Muscle of back (tissue), 3 donors: ENCODE measurements at regions not wholly inside any gene's neighbourhood (a gene's known extent, or its start where the extent isn't known, plus 50 kb on each side); places are given as distances from the start of the nearest gene placed in this dataset.
"Not testable (repeated sequence)": the region's sequence is repeated elsewhere in the genome, so short reads cannot be mapped to it uniquely, and the experiment has no call there.

Experiments
- DNase-seq, 3 donors: peaks; one replicate each; pipeline versions ENCODE4 v3.0.0 to v3.0.0-alpha.2; 2013

- DNase-seq: not testable (repeated sequence)
These were observed 106.1 kb downstream of the CHD1L start for GRCh38 chr1:147348592-147348991.

GRCh38 chr1:147349533-147349932 is 107.0 kb downstream of the CHD1L start:
- DNase-seq: no peak

DNA sequence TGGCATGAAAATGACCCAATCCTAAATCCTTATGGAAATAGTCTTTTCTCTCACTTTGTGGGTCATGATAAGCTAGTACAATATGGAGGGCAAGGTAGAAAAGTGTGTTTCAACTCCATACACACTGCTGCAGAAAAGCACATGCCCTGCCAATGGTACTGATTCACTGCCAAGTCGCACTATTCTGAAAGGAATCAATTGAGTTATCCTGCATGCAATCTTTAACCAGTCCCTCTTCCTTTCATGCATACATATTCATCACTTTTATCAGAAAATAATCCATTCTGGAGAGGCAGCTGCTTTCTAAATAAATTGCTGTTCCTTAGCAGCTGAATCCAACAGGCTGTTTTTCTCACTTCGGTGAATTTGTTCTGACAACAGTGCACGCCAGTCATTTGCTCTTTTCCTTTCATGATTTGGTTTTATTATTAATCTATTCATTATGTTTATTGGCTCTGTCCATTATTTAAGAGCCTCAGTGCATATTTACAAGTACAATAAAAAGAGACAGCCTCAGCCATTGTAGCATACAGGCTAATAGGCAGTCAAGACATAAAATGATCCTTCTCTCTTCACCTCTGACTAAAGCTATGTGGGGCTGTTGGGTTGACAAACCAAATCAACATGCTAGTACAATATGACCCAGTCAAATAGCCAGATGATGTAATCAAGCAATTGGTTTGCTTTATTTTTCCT is 108.8 kb downstream of the CHD1L start:
- no peak for DNase-seq

GRCh38 chr1:147377263-147378246 is 135.1 kb downstream of the CHD1L start:
- DNase-seq: no peak

DNA sequence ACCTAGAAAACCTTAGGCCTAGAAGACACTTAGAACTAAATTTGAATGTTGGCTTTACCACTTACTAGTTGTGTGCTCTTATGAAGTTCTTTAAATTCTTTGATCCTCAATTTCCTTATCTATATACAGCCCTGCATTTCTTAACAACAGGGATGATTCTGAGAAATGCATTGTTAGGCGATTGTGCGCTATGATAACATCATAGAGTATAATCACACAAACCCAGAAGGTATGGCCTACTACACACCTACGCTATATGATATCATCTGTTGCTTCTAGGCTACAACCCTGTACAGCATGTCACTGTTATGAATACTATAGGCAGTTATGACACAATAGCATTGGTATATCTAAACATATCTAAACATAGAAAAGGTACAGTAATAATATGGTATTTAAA is 137.4 kb downstream of the CHD1L start:
- no peak for DNase-seq

GRCh38 chr1:147384804-147385203 is 142.3 kb downstream of the CHD1L start:
- DNase-seq: no peak

DNA sequence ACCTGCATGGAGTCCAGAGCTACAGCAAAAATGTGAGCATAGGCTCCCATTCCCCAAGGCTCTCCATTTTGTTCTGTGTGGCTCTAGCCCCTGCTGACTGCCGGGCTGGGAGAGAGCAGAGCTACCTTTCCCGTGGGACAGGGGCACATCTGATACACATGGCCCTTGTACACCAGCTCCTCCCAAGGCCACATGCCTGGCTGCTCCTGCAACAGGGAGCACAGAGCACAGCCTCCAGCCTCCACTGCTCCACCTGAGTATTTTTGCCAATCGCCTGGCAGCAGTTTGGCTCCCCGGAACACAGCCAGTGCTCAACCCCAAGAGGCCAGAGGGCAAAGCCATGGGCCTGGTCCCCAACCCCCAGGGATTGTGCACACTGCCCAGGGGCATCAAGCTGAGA is 146.5 kb downstream of the CHD1L start:
- no peak for DNase-seq

DNA sequence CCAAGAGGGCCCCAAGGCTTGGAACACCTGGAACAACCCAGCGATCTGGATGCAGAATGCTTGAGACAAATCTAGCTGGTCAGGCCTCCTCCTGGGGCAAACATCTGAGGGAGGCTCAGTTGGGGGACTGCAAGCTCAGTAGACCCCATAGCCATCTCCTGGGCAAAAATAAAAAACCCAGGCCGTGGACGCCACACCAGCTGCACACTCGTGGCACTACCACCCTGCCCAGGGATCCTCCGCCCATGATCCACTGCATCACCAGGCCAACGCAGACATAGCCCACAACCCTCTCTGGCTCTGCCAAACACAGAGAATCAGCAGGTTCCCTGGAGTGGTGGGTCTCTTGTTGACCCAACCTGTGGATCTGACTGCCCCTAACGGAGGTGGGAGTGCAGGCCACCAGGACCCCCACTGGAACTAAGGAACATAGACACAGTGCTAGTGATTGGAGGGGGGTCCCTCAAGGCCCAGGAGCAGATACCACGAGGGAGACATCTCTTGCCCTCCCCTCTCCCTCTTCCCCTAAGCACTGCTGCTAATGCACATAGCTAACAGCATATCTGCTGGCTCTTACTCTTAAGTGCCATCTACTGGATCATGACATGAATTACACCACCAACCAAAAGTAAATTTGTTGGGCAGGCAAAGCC is 147.2 kb downstream of the CHD1L start:
- DNase-seq: peak; percentile 20 to 53 (median 22)

DNA sequence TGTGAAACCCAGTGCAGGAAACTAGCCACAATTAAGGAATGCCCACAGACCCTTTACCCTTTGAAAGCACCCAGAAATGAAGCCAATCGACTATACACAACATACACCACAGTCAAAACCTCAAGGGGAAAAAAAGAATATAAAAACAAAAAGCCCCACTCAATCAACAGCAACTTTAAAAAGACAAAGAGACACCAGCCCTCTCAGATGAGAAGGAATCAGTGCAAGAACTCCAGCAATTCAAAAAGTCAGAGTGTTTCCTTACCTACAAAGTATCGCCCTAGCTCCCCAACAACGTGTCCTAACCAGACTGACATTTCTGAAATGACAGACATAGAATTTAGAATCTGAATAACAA is 147.7 kb downstream of the CHD1L start:
- DNase-seq: no peak

DNA sequence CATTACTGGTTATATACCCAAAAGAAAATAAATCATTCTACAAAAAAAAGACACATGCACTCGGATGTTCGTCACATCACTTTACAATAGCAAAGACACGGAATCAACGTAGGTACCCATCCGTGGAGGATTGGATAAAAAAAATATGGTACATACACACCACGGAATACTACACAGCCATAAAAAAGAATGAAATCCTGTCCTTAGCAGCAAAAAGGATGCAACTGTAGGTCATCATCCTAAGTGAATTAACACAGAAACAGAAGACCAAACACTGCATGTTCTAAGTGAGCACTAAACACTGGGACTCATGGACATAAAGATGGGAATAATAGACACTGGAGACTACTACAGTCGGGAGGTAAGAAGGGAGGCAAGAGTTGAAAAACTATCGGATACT is 148.6 kb downstream of the CHD1L start:
- DNase-seq: no peak

DNA sequence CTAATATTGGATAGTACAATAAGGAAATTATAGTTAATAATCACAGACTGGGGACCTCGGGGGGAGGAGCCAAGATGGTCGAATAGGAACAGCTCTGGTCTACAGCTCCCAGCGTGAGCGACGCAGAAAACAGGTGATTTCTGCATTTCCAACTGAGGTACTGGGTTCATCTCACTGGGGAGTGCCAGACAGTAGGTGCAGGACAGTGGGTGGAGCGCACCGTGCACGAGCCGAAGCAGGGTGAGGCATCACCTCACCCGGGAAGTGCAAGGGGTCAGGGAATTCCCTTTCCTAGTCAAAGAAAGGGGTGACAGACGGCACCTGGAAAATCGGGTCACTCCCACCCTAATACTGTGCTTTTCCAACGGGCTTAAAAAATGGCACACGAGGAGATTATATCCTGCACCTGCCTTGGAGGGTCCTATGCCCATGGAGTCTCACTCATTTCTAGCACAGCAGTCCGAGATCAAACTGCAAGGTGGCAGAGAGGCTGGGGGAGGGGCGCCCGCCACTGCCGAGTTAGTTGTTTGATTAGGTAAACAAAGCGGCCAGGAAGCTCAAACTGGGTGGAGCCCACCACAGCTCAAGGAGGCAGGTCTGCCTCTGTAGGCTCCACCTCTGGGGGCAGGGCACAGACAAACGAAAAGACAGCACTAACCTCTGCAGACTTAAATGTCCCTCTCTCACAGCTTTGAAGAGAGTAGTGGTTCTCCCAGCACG is 138.8 kb upstream of the BCL9 start:
- not testable (repeated sequence) for DNase-seq

GRCh38 chr1:147404344-147404743 is 137.0 kb upstream of the BCL9 start:
- not testable (repeated sequence) for DNase-seq

- DNase-seq: no peak
These were observed 131.4 kb upstream of the BCL9 start for GRCh38 chr1:147409886-147410285.

- no peak for DNase-seq
These were observed 128.1 kb upstream of the BCL9 start for GRCh38 chr1:147413110-147413605.

DNA sequence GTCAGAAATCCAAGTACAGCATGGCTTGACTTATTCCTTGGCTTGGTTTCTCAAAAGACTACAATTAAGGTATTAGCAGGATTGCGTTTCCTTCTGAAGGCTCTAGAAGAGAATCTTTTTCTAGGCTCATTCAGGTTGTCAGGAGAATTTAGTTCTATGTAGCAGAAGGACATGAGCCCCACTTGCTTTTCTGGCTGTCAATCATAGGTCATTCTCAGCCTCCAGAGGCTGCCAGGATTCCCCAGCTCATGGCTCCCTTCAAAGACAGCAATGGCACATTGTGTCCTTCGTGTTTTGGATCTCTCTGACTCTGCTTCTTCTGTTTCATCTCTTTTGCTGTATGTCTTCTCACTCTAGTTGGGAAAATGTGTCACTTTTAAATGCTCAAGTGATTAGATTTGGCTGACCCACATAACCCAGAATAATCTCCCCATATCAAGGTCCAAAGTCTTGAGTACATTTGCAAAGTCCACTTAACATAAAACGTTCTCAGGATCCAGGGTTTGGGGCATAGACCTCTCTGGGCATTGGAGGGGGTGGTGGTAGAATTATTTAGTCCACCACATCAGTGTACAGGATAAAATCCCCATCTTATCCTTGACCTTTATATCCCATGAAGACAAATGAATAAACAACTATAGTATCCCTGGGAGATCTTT is 126.7 kb upstream of the BCL9 start:
- no peak for DNase-seq

DNA sequence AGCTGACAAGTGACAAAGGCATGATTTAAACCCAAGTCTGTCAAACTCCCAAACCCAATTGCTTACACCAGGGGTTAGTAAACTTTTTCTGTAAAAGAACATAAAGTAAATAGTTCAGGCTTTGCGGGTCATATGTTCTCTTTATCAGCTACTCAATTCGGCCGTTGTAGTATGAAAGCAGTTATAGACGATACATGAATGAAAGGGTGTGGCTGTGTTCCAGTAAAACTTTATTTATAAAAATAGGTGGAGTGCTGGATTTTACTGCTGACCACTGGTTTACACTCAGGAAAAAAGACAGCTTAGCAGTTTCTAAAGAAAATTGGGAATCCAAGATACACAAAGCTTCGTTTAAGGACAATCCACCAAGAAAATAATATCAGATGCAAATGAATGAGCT is 124.3 kb upstream of the BCL9 start:
- DNase-seq: no peak

DNA sequence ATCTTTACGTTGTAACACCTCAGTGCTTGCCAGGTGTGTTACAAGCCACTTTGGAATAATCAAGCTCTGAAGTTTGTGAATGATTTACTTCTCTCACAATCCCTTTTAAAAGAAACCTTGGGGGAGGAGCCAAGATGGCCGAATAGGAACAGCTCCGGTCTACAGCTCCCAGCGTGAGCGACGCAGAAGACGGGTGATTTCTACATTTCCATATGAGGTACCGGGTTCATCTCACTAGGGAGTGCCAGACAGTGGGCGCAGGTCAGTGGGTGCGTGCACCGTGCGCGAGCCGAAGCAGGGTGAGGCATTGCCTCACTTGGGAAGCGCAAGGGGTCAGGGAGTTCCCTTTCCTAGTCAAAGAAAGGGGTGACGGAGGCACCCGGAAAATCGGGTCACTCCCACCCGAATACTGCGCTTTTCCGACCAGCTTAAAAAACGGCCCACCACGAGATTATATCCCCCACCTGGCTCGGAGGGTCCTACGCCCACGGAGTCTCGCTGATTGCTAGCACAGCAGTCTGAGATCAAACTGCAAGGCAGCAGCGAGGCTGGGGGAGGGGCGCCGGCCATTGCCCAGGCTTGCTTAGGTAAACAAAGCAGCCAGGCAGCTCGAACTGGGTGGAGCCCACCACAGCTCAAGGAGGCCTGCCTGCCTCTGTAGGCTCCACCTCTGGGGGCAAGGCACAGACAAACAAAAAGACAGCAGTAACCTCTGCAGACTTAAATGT is 118.0 kb upstream of the BCL9 start:
- not testable (repeated sequence) for DNase-seq

- no peak for DNase-seq
These were observed 106.4 kb upstream of the BCL9 start for GRCh38 chr1:147434921-147435320.

DNA sequence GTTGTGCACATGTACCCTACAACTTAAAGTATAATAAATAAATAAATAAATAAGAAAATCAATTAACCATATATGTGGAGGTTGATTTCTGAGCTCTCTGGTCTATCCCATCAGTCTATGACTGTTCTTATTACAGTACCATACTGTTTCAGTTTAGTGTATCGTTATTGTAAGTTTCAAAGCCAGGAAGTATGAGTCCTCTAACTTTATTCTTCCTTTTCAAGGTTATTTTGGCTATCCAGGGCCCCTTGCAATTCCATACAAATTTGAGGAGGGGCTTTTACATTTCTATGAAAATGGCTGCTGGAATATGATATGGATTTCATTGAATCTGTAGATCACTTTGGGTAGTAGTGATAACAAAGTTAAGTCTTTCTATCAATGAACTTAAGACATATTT is 96.9 kb upstream of the BCL9 start:
- DNase-seq: no peak

DNA sequence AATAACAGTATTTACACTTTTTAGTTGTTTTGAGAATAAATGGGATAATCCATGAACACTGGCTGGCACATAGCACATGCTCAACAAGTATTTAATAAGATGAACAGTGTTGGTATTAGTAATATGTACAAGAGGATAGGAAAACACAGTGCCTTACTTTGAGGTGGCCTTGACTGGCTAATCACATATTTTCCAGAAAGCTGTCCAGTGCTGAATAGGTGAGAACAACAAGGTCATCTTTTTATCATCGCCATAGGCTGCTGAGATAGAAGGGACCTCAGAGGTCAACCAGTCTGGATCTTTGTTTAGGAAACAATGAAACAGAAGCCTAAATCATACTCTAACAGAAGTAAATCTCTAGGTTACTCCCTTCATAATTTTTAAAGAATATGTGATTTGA is 89.7 kb upstream of the BCL9 start:
- no peak for DNase-seq

GRCh38 chr1:147452809-147453208 is 88.5 kb upstream of the BCL9 start:
- no peak for DNase-seq
